ENCODE measurements at regions not wholly inside any gene's neighbourhood (a gene's known extent, or its start where the extent isn't known, plus 50 kb on each side); places are given as distances from the start of the nearest gene placed in this dataset.

GRCh38 chr4:33512397-33512796 lies 2731.9 kb downstream of the ARAP2 start:
- TF ChIP-seq POLR2A (IDR thresholded peaks at IDR 0.05; ENCODE audit: low read depth) (no peak), CTCF (IDR thresholded peaks at IDR 0.05) (no peak), POLR2AphosphoS5 (IDR thresholded peaks at IDR 0.05) (no peak)
